Activated T-cell treated with anti-CD3 and anti-CD28 coated beads for 48 hours (primary cell): ENCODE measurements at regions not wholly inside any gene's neighbourhood (a gene's known extent, or its start where the extent isn't known, plus 50 kb on each side); places are given as distances from the start of the nearest gene placed in this dataset.
A peak's percentile ranks its signal among the peaks of the same experiment; 100 is the strongest.
"Not testable (repeated sequence)": the region's sequence is repeated elsewhere in the genome, so short reads cannot be mapped to it uniquely, and the experiment has no call there.

ENCODE experiments used
- DNase-seq: peaks from one replicate; pipeline ENCODE4 v3.0.0-alpha.2; 2020; ENCODE audit warnings: low read depth

- no peak for DNase-seq
Measured at GRCh38 chr2:43146083-43146482, 80.3 kb downstream of the ZFP36L2 start.

DNA sequence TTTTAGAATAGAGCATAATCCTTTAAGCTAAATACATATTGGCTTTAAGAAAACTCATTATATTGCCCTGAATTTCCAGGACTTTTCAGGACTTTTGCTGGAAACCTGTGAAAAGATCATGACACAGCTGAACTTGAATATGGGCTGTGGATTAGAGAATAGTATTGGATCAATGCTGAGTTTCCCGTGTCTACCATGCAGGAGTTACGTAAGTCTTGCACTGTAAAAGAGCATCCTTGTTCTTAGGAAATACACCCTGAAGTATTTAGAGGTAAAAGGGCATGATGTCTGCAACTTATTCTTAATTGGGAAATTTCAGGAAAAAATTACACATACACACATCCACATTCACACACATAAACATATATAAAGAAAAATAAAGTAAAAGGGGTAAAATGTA is 82.1 kb downstream of the ZFP36L2 start:
- no peak for DNase-seq

GRCh38 chr2:43143756-43144155 is 82.7 kb downstream of the ZFP36L2 start:
- no peak for DNase-seq

DNA sequence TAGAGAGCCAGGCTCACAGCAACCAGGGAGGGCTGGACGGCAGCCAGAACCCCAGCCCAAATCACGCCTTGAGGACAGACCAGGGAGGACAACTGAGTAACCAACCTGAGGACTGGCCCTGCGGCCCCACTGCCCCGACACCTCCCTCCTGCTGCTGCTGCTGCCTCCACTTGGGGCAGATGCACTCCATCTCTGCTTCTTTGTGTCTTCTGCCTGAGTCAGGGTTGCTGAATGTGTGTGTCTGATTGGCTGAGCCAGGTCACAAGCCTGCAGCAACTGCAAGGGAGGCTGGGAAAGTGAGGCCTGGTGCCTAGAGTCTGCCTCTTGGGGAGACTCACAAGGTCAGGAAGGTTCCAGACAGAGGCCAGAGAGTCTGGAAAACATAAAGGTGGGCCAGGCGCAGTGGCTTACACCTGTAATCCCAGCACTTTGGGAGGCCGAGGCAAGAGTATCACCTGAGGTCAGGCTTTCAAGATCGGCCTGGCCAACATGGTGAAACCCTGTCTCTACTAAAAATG is 83.4 kb downstream of the ZFP36L2 start:
- DNase-seq: no peak

- DNase-seq: not testable (repeated sequence)
Measured at GRCh38 chr2:43141636-43142151, 84.7 kb downstream of the ZFP36L2 start.

DNA sequence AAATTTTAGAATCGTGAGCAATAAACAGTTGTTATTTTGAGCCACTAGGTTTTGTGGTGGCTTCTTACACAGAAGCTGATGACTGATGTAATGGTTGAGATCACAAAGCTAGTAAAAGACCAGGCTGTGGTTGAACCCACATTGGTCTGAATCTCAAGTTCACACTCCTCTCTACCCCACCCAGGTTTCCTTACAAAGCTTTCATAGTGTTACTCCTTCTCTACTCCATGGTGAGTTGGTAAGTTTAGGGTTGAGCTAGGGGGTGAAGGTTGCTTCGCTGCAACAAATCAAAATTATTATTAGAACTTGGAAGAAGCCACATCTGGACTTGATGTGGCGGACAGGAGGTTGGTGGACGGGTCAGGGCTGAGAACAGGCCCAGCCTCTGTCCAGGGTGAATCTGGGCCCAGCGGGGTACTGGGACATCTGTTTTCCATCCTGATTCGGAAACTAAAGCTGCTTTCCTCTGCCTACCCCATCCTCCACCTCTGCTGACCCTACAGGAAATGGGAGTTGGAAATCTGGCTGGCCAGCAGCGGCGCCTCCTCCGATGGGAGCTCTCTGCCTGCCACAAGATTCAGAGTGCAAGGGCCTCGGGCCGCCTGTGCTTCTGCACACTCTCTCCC is 86.3 kb downstream of the ZFP36L2 start:
- no peak for DNase-seq

DNA sequence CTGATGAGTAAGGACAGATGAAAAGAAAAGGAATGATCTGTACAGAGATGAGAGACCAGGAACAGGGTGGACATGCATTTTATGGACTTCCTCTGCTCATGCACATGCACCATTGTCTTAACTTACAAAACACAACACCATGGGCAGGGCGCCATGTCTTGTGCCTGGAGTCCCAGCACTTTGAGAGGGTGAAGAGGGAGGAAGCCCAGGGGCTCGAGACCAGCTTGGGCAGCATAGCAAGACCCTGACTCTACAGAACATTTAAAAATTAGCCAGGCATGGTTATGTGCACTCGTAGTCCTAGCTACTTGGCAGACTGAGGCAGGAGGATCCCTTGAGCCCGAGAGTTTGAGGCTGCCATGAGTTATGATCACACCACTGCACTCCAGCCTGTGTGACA is 86.9 kb downstream of the ZFP36L2 start:
- no peak for DNase-seq

DNA sequence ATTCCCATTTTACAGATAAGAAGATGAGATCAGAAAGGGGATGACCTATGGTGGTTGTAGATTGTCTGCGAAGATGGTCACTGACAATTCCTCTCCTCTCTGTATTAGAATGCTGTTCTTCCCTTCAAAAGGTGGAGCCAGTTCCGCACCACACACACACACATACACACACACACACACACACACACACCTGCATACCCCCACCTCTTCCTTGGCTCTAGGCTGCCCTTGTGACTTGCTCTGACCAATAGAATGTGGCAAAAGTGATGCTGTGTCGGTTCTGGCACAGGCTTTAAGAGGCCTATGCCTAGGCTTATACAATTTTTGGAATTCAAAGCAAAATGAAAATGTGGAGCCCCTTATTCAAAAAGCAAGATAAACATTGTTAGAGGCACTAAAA is 88.0 kb downstream of the ZFP36L2 start:
- no peak for DNase-seq

DNA sequence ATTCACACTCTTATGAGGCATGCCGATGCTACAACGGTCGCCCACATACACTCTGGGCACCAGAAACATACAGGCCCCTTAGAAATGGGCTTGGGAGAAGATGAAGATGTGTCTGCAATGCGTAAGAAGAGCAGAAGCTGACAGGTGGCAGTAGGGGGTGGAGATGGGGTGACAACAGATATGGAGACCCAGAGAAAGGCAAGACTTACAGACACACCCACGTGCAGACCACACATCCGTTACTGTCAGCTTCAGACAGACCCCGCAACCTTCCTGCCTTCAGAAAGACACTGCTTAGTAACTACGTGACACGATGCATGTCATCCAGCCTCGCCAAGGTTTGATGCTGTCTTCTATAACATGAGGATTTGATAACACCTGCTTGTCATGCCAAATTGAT is 89.5 kb downstream of the ZFP36L2 start:
- DNase-seq: peak; percentile 66

DNA sequence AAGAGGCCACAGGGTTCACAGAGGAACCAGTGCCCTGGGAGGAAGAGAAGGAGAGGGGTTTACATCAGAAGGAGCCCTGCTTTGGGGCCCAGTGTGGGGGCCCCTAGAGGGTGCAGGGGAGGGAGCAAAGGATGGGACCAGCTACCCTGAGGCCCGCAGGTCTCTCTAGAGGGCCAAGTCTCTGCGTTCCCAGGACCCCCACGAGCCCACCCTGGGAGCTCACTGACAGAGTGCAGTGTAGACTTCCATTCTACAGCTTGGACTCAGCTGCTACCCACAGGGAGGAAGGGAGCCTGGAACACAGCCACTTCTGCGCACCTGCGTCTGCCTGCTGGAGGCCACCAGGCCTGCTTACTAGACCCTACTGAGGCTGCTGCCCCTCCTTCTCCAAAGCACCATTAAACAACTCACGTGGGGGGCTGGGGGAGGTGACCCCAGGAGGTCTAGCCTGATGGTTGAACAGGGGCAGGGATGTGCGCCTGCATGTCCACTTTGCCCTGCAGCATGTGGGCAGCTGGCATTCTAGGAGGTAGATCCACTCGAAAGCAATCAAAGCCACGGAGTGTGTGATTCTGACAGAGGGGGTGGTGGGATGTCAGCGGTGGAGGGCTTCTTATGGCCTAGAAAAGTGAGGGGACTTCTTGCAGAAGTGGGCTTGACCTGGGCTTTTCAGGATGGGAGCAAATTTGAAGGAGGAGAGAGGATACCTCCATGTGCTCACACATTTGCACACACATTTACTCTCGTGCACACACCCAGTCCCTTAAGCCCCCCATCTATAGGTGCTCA is 90.2 kb downstream of the ZFP36L2 start:
- DNase-seq: no peak

- no peak for DNase-seq
Measured at GRCh38 chr2:43135583-43135982, 90.8 kb downstream of the ZFP36L2 start.

GRCh38 chr2:43134571-43134889 is 91.9 kb downstream of the ZFP36L2 start:
- DNase-seq: no peak

- DNase-seq: peak; percentile 66
Measured at GRCh38 chr2:43133708-43134570, 92.5 kb downstream of the ZFP36L2 start.

DNA sequence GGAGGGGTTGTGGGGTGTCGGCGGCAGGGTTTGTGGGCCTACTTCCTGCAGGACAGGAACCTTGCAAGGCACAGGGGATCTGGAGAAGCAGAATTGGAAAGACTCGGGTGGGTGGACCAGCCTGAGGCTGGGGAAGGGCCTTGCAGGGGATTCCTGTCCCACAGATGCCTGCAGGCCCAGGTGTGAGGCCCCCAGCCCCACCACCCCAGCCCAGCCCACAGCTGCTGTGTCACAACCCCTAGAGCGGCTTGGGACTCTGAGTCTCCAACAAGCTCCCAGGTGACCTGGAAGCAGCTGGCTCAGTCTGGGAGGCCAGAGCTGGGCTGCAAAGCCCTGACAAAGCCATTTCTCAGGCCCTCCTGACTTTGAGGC is 93.1 kb downstream of the ZFP36L2 start:
- no peak for DNase-seq

DNA sequence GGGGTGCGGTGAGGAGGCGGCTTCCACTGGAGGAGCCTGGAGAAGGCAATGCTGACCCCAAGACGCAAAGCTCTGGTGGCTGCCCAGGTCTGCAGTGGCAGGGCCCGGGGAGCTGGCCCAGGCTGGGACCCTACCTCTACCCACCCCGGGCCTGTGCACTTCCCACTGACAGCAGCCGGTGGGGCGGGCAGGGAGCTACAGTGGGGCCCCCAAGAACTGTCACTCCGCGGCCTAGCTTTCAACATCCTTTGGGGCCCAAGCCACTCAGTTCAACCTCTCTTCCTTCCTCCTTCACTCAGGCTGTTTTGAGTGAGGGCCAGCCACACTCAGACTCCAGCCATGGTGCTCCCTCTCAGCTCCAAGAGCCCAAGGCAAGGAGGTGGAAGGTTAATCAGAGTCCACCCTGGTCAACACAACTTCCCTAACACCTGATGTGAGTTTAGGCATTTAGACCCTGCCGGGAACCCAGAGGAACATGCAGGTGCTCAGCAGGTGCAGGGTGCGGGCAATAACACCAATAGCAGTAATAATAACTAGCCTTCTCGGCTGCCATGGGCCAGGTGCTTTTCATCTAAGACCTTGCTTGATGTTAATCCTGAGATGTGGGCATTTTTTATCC is 93.6 kb downstream of the ZFP36L2 start:
- DNase-seq: no peak

DNA sequence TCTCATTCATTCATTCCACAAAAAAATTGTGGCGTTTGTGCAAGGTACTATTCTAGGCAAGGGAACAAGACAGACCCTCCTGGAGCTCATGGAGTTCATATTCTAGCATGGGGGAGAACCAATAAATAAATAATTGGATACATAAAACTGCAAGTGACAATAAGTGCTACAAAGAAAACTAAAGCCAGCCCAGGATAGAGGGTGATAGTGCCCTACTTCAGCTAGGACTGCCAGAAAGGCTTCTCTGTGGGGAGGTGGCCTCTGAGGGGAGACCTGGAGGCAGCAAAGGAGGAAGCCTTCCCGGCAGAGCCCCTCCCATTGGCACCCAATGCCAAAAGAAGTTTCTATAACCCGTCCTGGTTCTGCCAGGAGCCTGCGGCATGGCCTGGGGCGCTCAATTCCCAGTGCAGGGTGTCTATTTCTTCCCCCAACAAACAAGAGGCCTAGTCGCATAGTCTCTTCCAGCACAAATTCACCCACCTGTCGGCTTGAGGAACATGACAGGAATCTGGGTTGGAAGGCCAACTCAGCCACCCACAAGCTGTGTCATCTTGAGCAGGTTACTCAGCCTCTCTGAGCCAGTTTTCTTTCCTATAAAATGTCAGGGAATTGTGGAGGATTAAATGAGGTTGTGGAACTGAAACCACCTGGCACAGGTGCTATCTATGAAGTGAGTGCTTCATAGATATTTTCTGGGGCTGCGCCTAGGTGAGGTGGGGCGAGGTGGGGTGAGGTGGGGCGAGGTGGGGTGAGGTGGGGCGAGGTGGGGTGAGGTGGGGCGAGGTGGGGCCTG is 94.3 kb downstream of the ZFP36L2 start:
- no peak for DNase-seq

DNA sequence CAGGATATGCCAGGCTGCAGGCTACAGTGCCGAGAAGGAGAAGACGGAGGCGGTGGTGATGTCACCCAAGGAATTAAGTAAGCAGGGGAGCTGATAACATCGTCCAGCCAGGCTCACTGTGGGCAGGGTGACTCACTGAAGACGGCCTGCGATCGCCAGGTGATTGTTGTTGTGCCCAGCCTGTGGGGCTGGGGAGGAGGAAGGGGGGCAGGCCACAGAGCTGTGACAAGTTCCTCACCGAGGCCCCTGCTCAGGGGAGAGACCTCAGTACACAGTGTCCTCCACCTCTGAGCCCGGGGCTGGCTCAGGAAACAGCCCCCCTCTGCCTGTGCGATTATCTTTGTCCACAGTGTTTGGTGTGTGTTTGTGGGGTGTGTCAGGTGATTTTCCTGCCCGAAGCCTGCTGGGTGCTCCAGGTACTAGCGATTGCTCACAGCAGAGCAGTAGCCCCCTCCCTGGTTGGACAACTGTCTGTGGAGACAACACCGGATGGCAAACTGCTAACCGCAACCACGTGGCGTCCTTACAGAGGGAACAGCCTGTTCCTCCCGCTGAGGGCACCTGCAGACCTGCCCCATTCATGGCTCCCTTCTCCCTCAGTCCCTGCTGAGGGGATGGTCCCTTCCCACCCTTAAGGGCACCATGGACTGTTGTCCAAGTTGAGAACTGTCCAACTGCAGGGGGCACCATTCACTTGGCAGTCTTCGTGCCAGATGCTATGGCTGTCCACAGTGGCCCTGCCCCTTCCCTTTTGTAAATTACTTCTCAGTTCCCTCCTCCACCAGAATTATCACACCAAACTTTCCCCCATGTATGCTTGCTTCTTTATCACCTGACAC is 95.1 kb downstream of the ZFP36L2 start:
- DNase-seq: peak; percentile 67

- DNase-seq: no peak
Measured at GRCh38 chr2:43130548-43130875, 95.9 kb downstream of the ZFP36L2 start.

- no peak for DNase-seq
Measured at GRCh38 chr2:43129676-43130547, 96.5 kb downstream of the ZFP36L2 start.

DNA sequence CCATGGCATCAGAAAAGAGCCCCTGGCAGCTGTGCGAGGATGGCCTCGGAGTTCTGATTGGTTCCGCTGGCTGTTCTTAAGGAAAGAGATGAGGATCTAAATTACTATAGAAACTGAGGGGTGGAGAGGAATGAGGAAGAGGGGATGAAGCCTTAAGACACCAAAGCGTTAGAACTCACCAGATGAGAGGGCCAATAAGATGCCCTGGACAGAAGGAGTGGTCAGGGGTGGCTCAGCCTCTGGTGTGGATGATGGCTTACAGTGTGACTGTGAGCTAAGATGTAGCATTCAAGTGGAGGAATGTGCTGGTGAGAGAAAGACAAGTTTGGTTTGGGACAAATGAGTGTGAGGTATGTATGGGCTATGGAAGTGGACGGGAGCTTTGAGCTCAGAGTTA is 97.8 kb downstream of the ZFP36L2 start:
- DNase-seq: no peak
